SK-N-MC (cell line): ENCODE measurements at regions not wholly inside any gene's neighbourhood (a gene's known extent, or its start where the extent isn't known, plus 50 kb on each side); places are given as distances from the start of the nearest gene placed in this dataset.

Experiments
- DNase-seq: peaks from one replicate; pipeline ENCODE4 v3.0.0-alpha.2; 2011; ENCODE audit warnings: low read depth, low spot score
- H3K27ac ChIP-seq: fragments of 200-600 bp; sonication (generic); 2 replicates; pipeline ENCODE4 v1.5.1; 2016; ENCODE audit warnings: mixed run types
- H3K36me3 ChIP-seq: fragments of 200-600 bp; sonication (generic); 2 replicates; pipeline ENCODE4 v1.6.1; 2017; ENCODE audit warnings: antibody characterized with exemption, low read length, mixed read lengths; ENCODE audit not compliant: insufficient read depth
- H3K4me3 ChIP-seq: fragments of 200-600 bp; sonication (generic); 2 replicates; pipeline ENCODE4 v1.5.1; 2016
- H3K9ac ChIP-seq: fragments of 200-600 bp; sonication (generic); 2 replicates; pipeline ENCODE4 v1.8.0; 2017; ENCODE audit warnings: mixed run types, mixed read lengths; ENCODE audit not compliant: insufficient read length
- H3K9me3 ChIP-seq: fragments of 200-600 bp; sonication (generic); 2 replicates; pipeline ENCODE4 v1.6.1; 2017; ENCODE audit warnings: low read depth, mild to moderate bottlenecking, antibody characterized with exemption, low read length, moderate library complexity, mixed read lengths
- EZH2 ChIP-seq: fragments of 200-600 bp; sonication (generic); IDR thresholded peaks from one replicate; pipeline ENCODE4 v1.6.1; 2017; ENCODE audit warnings: antibody characterized with exemption
- FOXP2 ChIP-seq: optimal IDR thresholded peaks from 2 replicates; pipeline ENCODE3; 2011; ENCODE audit warnings: mild to moderate bottlenecking, moderate library complexity; ENCODE audit not compliant: insufficient read depth; ENCODE audit errors: extremely low read length, control extremely low read depth
- POLR2AphosphoS5 ChIP-seq: IDR thresholded peaks from 2 replicates; pipeline ENCODE4 v1.6.1; 2012; ENCODE audit warnings: mild to moderate bottlenecking, low read depth, low read length, borderline replicate concordance

DNA sequence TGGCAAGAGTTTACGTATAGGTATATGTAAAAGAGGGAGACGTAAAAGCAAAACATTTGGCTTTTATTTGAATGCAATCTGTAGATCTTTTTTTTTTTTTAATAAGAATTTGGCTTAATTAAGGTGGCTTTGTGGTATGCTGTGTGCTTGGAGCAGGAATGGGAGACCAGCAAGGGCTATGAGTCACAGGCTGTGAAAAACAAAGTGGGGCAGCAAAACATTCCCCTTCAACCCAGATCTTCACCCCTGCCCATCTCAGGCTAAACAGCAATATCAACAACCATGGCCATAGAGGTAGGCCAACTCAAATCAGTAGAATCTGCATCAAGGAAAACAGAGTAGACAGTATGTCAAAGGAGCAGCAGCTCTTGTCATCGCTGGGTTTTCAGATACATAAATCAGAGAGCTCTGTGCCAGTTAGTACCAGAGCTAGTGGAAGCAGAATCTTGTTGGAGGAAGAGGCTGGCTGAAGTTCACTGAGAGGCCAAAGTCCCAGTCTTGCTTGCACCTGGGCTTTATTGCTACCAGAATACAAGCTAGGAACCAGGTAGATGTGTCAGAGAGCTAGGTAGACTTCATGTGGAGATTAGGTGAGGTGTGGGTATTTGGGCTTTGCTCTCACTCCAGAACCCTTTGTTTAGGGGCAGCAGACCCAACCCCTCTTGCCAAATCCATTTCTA is 191.5 kb upstream of the FANCL start:
- H3K4me3 ChIP-seq, result no peak overlapping the region
- DNase-seq, result no peak

DNA sequence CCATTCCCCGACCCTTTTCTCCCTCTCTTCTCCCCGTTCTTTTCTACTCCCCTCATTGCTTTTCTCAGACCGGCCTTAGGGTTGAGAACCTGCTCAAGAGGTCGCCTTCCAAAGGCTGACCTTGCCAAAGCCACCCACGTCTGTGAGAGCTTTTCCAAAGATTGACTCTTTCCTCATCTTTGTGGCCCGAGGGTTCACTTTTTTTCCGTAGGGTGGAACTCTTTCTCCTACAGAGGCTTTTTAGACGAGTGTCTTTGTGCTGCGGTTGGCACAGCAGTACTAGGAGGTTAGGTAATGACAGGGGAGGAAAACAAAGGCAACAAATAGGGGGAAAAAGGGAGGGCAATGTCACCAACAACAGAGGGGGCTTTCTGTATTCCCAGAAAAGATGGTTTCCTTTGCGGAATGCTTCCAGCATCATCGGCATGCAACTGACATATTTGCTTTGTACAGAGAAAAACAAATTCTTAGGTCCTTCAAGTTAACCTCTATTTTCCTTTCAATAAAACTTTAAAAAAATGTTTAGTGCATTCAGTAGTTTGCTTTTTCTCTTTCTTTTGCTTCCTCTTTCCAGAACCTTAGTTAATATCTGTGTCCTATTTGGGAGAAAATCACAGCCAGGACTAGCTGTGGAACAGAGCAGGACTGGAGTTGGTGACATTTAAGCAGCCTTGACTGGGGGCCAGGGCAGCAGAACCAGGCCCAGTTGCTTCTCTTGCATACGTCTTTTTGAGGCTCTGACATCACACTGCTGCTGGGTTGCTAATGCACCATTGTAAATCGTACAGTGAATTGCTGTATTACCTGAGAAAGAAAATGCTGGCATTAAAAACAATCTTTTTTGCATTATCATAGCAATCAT is 188.1 kb upstream of the FANCL start:
- H3K9me3 ChIP-seq, result no peaks in the 10 kb centered on the region
- H3K4me3 ChIP-seq, result peak overlapping the region; percentile 44; the same call in 1 of the 2 replicates
- TF ChIP-seq EZH2 (no peak), FOXP2 (no peak), POLR2AphosphoS5 (no peak)
- no peak overlapping the region for H3K27ac ChIP-seq
- no peak for DNase-seq
- H3K9ac ChIP-seq, result no peak overlapping the region
- H3K36me3 ChIP-seq, result no peaks in the 10 kb centered on the region

More for the DNA sequence above, 191.5 kb upstream of the FANCL start:
- TF ChIP-seq EZH2 (no peak), POLR2AphosphoS5 (no peak), FOXP2 (no peak)
- Histone ChIP-seq H3K36me3 (no peaks in the 10 kb centered on the region), H3K9ac (no peak overlapping the region), H3K27ac (no peak overlapping the region), H3K9me3 (no peaks in the 10 kb centered on the region)

DNA sequence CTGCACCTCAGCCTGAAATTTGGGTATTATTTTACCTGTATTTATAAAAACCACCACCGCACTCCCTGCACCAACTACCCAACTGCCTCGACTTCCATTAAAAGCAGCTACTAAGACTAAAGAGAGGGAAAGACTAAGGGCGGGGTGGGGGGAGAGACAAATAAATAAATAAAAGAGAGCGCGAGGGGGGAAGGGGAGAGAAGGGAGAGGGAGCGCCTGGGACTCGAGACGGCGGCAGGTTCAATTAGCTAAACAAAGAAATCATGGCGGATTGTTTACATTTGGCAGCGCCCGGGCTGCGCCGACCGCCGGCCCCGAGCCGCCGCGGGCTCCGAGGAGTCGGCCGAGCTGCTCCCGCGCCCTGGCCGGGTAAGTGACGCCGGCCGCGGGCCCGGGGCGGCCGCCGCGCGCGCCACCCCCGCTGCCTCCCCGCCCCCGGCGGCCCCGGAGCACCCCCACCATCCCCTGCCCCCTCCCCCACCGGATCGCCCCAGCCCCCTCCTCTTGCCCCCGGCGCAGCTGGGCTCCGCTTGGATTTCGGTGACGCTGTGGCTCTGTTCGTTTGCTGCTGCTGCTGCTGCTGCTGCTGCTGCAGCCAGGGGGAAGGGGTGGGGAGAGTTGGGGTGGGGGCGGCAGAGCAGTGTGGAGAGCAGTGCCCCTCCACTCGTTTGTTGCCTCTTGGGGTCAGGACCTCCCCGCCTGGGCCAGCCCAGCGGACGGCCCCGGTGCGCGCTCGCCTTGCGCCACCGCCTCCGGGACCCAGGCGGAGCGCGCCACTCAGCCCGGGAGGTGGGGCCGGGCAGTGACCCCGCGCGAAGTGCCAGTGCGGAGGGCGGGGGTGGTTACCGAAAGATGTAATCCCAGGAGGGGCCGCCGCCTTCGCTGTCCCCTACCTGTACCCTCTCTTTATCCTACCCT is 187.2 kb upstream of the FANCL start:
- Histone ChIP-seq H3K9ac (peak overlapping the region; percentile 69), H3K9me3 (no peaks in the 10 kb centered on the region), H3K36me3 (no peaks in the 10 kb centered on the region), H3K27ac (no peak overlapping the region), H3K4me3 (peak overlapping the region; percentile 77)
- DNase-seq, result no peak
- TF ChIP-seq FOXP2 (no peak), EZH2 (no peak), POLR2AphosphoS5 (no peak)

DNA sequence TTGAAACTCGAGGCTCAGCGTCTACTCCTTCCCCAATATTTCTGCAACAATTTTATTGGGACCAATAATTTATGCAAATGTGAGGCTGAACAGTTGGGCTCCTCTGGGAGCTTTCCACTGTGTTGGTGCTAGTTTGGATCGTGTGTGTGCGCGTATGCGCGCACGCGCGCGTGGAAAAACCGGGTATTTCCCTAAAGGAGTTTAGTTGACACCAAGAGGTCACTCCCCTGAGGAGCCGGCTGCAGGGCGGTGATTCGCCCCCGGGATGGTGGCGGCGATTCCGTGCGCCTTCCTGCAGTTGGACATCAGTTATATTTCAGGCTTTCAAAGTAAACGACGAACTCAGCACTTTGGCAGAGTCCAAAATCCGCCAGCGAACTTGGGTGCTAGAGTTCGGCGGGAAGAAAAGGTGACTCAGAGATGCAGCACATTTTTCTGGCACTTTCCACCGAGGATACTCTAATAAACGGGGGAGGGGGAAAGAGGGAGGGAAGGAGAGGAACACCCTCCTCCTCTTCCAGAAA is 186.5 kb upstream of the FANCL start:
- Histone ChIP-seq H3K9me3 (no peaks in the 10 kb centered on the region), H3K36me3 (no peaks in the 10 kb centered on the region), H3K27ac (no peak overlapping the region), H3K4me3 (peak overlapping the region; percentile 77), H3K9ac (peak overlapping the region; percentile 69)
- TF ChIP-seq EZH2 (no peak), POLR2AphosphoS5 (no peak), FOXP2 (no peak)
- peak; percentile 2 for DNase-seq

DNA sequence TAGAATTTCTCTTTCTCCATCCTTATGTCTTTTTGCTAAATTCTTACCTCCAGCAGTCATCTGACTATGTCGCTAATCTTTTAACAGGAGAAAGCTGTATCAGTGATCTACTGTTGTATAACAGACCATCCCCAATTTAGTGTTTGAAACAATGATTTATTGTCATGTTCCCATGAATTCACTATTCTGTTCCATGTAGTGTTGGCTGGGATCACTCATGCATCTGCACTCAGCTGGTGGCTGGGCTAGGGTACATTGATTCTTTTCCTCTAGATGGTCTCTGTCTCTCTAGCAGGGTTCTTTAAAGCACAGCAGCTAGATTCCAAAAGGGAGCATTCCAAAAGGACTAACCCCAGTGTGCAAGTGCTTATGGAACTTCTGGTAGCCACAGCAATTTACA is 184.2 kb upstream of the FANCL start:
- DNase-seq, result no peak
- H3K4me3 ChIP-seq, result no peak overlapping the region
- H3K27ac ChIP-seq, result no peak overlapping the region
- TF ChIP-seq EZH2, result no peak
- no peak for TF ChIP-seq FOXP2
- no peak for TF ChIP-seq POLR2AphosphoS5
- no peaks in the 10 kb centered on the region for H3K36me3 ChIP-seq
- no peaks in the 10 kb centered on the region for H3K9me3 ChIP-seq
- H3K9ac ChIP-seq, result no peak overlapping the region

DNA sequence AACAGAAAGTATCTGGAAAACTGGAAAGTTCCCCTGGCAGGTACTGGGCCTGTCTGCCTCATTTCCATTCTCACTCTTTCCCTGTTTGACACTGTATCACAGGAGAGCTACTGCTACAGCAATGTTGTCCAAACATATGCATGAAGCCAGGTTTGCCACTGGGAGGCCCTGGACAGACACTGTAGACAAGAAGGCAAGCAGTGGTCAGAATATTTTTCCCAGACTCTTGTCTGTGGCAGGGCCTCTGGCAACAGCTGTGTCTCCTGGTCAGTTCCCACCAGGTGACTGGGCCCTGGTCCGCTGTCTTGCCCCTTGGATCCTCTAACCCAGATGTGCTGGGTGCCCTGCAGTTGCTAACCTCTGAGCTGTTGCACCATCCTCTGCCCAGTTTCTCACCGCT is 178.9 kb upstream of the FANCL start:
- H3K36me3 ChIP-seq, result no peaks in the 10 kb centered on the region
- H3K9me3 ChIP-seq, result no peaks in the 10 kb centered on the region
- no peak for DNase-seq
- no peak overlapping the region for H3K4me3 ChIP-seq
- TF ChIP-seq EZH2 (no peak), POLR2AphosphoS5 (no peak), FOXP2 (no peak)
- H3K27ac ChIP-seq, result no peak overlapping the region
- no peak overlapping the region for H3K9ac ChIP-seq

DNA sequence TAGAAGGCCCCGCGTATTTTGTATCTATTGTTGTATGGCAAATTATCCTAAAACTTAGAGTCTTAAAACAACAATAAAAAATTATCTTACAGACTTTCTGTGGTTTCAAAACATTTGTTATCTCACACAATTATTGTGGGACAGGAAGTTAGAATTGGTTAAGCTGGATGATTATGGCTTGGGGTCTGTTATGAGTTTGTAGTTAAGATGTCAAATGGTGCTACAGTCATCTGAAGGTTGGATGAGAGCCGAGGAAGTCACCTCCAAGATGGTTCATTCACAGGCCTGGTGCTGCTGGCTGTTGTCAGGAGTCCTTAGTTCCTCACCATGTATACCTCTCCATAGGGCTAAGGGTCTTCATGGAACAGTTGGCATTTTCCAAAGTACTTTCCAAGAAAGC is 175.6 kb upstream of the FANCL start:
- Histone ChIP-seq H3K9ac (no peak overlapping the region), H3K27ac (no peak overlapping the region), H3K4me3 (no peak overlapping the region), H3K9me3 (no peaks in the 10 kb centered on the region), H3K36me3 (no peaks in the 10 kb centered on the region)
- DNase-seq, result no peak
- TF ChIP-seq FOXP2, result no peak

DNA sequence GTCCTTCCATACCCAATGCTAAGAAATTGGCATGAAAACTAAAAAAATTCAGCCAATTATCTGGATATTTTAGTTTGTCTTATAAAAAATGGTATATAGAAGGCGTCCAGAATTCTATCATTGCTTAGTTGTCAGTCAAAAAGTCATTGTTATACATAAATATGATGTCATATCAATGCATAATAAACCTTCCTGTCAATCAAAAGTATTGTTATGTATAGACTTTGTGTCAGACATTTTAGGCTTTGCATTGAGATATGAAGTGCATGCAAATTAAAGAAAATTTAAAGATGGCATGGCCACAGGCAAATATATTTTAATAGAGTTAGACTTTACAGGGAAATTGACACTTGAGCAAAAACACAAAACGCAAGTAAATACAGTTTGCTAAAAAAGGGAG is 173.4 kb upstream of the FANCL start:
- H3K4me3 ChIP-seq, result no peak overlapping the region
- H3K27ac ChIP-seq, result no peak overlapping the region
- no peaks in the 10 kb centered on the region for H3K9me3 ChIP-seq
- TF ChIP-seq POLR2AphosphoS5 (no peak), EZH2 (no peak), FOXP2 (no peak)
- H3K9ac ChIP-seq, result no peak overlapping the region
- no peak for DNase-seq
- H3K36me3 ChIP-seq, result no peaks in the 10 kb centered on the region
